Endometrium (tissue), 2 donors: ENCODE measurements at regions not wholly inside any gene's neighbourhood (a gene's known extent, or its start where the extent isn't known, plus 50 kb on each side); places are given as distances from the start of the nearest gene placed in this dataset.
"Not testable (repeated sequence)": the region's sequence is repeated elsewhere in the genome, so short reads cannot be mapped to it uniquely, and the experiment has no call there.

Experiments
- FAIRE-seq: peaks from 2 replicates; lab custom pipeline; 2012; peaks lifted over from hg19 to GRCh38; lab: Jason Lieb, UNC
- donor health status: control.
- donor health status: control.

GRCh38 chr5:18357486-18357885 is 723.2 kb downstream of the TAF11L14 start:
- no peak for FAIRE-seq

GRCh38 chr5:18366234-18366633 is 732.0 kb downstream of the TAF11L14 start:
- no peak for FAIRE-seq

- no peak for FAIRE-seq
Measured at GRCh38 chr5:18370531-18370930, 736.3 kb downstream of the TAF11L14 start.

- no peak for FAIRE-seq
Measured at GRCh38 chr5:18375641-18376040, 741.4 kb downstream of the TAF11L14 start.

GRCh38 chr5:18378066-18378465 is 743.8 kb downstream of the TAF11L14 start:
- no peak for FAIRE-seq

- no peak for FAIRE-seq
Measured at GRCh38 chr5:18379189-18379588, 744.9 kb downstream of the TAF11L14 start.

- no peak for FAIRE-seq
Measured at GRCh38 chr5:18380729-18381362, 746.6 kb downstream of the TAF11L14 start.

- no peak for FAIRE-seq
Measured at GRCh38 chr5:18393565-18394442, 759.5 kb downstream of the TAF11L14 start.

- no peak for FAIRE-seq
Measured at GRCh38 chr5:18394443-18394804, 760.2 kb downstream of the TAF11L14 start.

GRCh38 chr5:18395126-18396110 is 761.2 kb downstream of the TAF11L14 start:
- no peak for FAIRE-seq

GRCh38 chr5:18397371-18397770 is 763.1 kb downstream of the TAF11L14 start:
- FAIRE-seq = no peak

GRCh38 chr5:18397891-18398290 is 763.6 kb downstream of the TAF11L14 start:
- no peak for FAIRE-seq

GRCh38 chr5:18399461-18400327 is 765.4 kb downstream of the TAF11L14 start:
- not testable (repeated sequence) for FAIRE-seq

- no peak for FAIRE-seq
Measured at GRCh38 chr5:18403141-18403540, 768.9 kb downstream of the TAF11L14 start.

- FAIRE-seq = no peak
Measured at GRCh38 chr5:18403941-18404438, 769.7 kb downstream of the TAF11L14 start.

- FAIRE-seq = no peak
Measured at GRCh38 chr5:18420711-18421110, 786.5 kb downstream of the TAF11L14 start.

- no peak for FAIRE-seq
Measured at GRCh38 chr5:18433336-18433735, 799.1 kb downstream of the TAF11L14 start.

GRCh38 chr5:18438126-18438525 is 803.9 kb downstream of the TAF11L14 start:
- no peak for FAIRE-seq

GRCh38 chr5:18455521-18455920 is 821.3 kb downstream of the TAF11L14 start:
- FAIRE-seq = no peak

GRCh38 chr5:18457255-18457654 is 823.0 kb downstream of the TAF11L14 start:
- FAIRE-seq = no peak

- no peak for FAIRE-seq
Measured at GRCh38 chr5:18461766-18462165, 827.5 kb downstream of the TAF11L14 start.
